ENCODE measurements at regions not wholly inside any gene's neighbourhood (a gene's known extent, or its start where the extent isn't known, plus 50 kb on each side); places are given as distances from the start of the nearest gene placed in this dataset.

DNA sequence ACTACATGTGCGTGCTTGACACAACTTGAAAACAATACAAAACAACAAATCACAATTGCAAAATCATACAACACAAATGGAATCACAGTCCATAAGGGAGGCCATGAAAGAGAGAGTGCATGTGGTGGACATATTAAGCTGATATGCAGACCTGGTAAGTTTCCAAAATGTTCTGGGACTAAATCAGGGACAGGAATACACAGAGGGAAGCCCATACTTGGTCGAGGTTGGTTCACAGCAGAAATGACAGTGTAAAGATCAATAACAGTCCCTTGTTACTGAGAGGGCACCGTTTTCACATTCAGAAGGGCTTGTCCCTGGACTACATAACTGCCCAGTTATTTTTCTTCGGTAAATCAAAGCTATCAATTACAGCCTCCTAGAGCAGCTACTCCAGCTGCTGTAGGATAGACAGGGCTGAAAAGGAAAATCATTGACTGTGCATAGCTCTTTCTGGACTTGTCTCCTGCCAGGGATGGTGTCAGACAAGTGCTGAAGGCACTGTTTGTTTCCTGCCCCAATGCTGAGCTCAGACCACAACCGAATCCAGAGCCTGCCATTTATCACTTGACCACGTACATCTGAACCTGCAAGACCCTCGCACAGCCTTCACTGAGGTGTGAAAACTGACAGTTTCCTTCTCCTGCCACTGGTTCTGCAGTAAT is 79.5 kb upstream of the KCNMB2 start:
- DNase-seq (ENCODE audit: low spot score) = no peak

DNA sequence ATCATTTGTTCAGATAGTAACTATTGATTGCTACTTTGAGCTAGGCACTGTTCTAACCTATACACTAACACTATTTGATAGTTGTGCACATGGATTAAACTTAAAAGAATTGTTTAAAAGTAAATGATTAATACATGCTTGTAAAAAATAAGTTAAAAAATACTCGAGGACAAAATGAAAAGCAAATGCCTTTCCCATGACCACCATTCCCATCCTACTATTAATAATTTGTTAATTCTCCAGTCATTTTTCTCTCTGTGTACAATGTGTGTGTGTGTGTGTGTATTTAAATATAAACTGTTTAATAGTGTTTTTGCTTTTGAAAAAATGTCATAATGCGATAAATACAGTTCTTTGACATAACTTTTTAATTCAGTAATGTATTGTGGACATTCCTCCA is 78.7 kb upstream of the KCNMB2 start:
- DNase-seq (ENCODE audit: low spot score) = no peak

DNA sequence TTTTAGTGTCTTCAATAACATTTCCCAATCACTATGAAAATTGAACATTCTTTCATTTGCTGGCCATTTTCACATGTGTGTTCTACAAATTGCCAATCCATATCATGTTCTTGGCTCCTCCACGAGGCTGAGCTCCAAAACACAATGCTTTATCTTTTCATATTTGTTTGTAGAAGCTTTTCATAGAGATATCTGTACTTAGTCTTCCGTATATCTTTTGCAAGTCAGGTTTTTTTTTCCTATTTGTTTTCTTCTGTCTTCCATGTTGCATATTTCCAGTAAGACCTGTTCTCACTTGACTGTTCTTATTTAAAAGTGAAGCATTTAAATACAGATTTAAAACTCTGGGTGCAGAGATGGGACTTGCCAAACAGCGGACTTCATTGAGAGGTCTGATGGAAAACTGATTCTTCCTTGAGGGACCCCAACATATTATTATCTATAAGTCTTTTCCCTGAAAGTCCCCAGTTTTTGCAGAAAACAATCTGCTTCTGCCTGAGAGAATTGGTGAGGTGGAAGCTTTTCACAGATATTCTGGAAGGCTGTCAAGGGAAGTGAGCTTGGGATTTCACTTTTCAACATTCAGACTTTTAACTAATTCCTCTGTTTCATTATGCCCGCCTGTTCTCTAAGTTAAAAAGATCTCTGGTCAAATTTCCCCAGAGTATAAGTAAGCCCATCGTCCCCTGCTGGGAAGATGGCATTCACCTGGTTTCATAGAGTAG is 77.8 kb upstream of the KCNMB2 start:
- no peak for DNase-seq (ENCODE audit: low spot score)

DNA sequence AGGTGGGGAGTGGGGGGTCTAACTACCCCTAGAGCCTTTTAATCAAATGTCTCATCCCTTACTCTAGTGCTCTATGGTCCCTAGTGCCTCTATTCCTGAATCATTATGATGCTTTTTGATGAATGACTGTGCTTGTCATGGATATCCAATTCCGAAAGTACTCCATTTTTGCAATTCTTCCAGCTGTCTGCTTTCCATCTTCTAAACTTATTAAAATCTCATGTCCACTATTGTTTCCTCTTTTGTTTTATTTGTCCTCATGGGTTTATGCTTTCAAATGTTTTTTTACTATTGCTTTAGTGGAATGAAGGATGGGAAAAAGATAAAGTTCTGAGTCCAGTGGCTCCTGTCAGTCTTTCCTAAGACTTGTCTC is 77.2 kb upstream of the KCNMB2 start:
- no peak for DNase-seq (ENCODE audit: low spot score)

DNA sequence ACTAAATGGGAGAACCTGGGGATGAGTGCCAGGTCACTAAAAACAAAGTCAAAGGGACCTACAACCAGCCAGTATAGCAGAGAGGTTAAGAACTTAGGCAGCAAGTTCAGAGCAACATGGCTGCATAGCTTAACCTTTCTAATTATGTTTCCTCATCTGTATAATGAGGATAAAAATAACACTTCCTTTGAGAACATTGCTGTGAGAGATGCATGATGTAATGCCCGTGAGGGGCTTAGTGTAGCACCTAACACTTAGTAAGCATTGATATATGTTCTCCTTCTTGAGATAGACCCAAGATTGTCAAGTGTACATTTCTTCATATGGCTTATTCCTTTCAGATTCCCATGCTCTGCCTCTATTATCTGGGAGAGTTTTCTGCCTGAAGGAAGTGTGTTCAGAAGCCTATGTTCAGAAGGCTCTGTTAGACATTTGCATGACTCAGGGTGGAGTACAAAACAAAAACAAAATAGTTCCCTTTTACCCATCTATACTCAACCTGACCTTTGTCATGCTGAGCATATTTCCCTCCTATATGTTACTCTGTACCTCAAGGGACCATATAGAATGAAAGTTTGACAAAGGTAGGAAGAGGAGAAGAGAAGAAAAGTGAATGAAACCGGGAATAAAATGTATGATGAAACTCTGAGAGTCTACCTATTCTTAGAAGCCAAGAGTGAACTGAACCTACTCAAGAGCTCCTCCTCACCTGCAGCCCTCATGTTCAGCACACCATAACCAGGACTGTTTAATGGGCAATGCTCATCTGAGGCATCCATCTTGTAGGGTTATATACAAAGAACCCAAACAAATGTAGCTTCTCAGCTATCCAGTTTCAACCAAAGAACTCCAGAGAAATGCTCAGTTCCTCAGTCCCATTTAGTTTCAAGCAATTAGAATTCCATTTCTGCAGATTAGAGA is 70.7 kb upstream of the KCNMB2 start:
- no peak for DNase-seq (ENCODE audit: low spot score)

DNA sequence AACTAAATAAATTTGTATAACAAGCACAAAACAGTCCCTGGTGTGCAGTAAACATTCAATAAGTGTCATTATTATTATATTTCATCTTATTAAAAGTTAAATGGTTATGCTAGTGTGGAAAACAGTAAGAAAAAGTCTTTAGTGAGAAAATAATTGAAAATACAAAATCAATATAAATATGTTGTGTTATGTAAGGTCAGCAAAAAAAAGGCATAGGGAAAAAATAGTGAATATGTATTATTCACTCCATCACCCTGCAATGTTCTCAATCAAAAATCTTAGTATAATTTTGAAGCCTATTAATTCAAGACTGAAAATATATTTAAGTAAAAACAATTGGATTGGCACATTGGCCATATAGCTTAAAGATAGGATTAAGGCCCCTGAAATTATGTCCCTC is 63.3 kb upstream of the KCNMB2 start:
- DNase-seq (ENCODE audit: low spot score) = no peak

DNA sequence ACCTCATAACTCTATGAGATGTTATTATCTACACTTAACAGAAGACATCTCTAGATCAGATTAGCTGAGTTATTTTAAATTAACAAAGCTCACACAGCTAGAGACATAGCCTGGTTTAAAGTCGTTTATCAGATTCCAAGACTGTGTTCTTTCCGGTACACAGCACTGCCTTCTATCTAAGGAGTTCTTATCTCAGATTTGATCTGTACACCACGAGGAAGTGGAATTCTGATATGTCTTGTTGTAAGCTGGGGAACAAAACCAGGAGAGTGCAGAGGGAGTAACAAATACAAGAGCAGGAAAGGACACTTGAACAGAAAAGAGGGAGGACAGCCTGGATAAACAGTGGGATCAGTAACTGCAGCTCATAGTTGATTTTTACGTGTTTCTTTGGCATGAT is 61.7 kb upstream of the KCNMB2 start:
- DNase-seq (ENCODE audit: low spot score) = no peak

DNA sequence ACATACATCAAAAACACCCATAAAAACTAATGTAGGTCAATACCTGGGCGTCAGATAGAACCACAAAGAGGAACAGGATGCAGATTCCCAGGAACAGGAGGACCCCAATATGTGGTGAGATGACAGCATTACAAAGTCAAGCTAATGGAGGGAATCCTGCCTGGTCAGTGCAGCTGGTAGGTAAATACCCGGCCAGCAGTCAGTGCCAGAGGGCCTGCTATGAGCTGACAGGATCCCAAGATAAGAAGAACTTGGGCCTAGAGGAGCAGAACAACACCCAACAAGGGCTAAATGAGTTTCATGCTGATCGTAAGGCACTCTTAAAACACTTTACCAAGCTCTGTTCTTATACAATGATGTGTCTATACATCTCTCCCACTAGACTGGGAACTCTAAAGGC is 61.2 kb upstream of the KCNMB2 start:
- no peak for DNase-seq (ENCODE audit: low spot score)

DNA sequence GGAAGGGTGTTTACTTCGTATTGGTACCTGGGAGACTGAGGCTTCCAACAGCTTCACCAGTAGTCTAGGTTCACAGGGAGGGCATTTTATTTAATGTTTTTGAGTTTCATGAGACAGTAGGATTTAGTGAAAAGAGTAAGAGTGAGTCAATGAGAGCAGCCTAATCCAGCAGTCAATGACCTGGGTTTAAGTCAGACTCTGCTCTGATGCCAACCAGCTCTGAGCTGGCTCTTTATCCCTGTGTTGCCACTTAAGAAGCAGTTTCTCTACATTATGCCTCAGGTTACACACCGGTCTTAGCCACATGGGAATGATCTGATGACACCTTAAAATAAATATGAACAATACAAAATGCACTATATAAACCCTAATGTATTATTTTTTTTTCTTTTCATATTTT is 59.4 kb upstream of the KCNMB2 start:
- DNase-seq (ENCODE audit: low spot score) = no peak

DNA sequence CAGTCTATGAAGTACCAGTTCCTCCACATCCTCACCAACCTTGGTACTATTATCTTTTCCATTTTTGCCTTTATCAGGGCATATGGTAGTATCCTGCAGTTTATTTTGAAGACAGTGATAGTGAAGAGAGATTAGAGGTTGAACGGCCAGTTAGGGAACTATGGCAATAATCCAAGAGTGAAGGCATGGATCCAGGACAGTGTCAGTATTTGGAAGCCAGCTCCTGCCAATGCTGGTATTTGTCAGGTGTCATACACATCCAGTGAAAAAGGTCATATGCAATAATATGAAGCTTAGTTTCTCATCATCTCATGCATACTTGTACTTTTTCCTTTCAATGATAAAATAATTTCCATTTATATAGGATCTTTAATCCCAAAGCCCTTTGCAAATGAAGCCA is 56.8 kb upstream of the KCNMB2 start:
- DNase-seq (ENCODE audit: low spot score) = no peak

DNA sequence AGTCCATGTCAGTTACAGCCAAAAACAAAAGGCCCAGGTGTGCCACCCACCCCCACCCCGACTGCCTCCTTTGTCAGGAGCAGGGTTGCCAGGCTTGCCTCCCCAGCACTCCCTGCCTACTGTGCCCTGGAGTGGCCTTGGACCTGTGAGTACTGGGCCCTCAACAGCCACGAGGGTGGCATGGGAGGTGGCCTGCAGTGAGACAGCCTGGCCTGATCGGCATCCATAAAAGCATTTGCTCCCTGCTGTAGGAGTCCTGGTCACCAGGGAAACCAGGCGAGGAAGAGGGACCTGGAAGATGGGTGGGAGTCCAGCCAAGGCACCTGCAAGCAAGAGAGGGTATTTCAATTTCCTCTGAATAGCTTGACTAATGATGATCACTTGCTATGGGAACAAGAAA is 56.4 kb upstream of the KCNMB2 start:
- no peak for DNase-seq (ENCODE audit: low spot score)

DNA sequence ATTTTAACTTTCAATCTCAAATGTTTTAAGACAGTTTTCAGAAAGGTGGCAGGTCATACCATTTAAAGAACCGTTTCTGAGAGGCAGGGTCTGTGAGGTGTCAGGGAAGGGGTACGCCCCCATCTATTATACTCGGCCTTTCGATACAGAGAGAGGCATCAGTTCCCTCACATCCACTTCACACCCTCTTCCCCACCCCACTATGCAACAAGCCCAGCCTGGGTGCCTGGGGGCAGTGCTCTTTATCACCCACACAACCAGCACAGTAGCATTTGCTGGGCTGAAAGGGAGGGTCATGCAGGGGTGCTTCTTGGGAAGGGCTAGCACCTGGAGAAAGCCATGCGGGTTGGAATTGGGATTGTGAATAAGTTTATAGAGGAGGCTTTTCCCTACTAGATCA is 56.0 kb upstream of the KCNMB2 start:
- DNase-seq (ENCODE audit: low spot score) = no peak

DNA sequence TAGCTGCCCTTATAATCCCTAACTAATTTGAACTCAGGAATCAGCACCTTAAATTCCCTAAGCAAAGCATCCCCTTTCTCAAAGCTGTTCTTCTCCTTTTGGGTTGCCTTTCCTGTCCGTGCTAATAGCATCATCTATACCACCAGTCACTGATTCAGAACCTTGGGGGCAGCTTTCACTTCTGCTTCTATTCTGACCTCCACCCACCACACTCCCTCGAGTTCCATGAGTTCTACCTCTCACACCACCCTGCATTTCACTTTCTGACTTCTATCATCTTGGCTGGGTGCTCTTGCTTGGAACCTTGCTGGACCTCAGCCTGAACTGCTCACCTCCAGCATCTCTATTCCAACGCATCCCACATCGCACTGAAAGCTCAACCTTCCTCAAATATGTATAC is 55.4 kb upstream of the KCNMB2 start:
- DNase-seq (ENCODE audit: low spot score) = no peak

DNA sequence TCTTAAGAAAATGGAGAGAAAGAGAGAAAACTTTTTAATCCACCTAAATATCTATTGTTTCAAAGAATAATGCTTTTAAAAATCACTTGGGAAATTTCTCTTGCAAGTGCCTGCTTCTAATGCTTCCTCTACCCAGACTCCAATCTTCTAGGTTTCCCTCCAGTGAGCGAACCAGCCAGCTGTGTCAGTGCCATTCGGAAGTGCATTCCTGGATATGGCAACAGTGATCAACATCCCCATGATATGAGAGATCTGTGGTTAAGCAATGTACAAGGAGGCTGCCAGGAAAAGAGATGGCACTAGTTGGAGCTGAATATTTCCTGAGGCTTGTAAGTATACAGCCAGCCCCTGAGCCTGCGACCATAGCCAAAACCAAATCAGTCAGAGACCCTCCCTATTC is 53.3 kb upstream of the KCNMB2 start:
- DNase-seq (ENCODE audit: low spot score) = no peak

DNA sequence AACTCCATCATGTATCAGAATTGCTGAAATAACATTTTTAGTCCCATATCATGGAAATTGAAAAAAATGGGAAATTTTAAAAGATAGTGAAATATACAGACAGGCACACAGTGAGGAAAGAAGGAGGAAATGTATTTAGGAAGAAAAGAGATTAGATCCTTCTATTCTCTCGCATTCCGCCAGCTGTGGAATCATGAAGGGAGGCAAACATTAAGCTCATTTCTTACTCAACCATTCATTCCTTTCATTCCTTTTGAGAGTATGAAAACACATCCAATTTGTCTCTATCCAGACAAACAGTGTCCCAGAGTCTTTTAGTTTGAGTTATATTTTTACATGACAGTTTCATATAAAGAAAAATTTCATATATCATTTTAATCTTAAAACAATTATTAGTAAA is 52.5 kb upstream of the KCNMB2 start:
- DNase-seq (ENCODE audit: low spot score) = no peak

DNA sequence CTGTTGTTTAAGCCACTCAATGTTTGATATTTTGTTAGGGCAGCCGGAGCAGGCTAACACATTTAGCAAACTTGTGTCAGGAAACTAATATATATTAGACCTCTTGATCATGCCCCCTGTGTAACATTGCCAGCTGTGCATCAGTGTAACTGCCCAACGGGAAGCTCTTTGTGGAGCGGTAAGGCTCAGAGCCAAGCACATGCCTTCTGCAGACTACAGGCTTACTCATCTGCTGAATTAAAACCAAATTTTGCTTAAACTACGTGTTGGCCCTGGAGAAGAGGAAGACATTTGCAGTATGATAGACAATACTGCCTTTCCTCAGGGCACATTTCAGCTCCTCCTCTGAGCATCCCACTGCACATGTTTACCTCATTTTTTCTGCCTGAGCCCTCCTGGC is 50.5 kb upstream of the KCNMB2 start:
- no peak for DNase-seq (ENCODE audit: low spot score)
